Epidermal melanocyte (primary cell): ENCODE measurements at regions not wholly inside any gene's neighbourhood (a gene's known extent, or its start where the extent isn't known, plus 50 kb on each side); places are given as distances from the start of the nearest gene placed in this dataset.

Experiments used
- DNase-seq: peaks from one replicate; pipeline ENCODE4 v3.0.0; 2011; ENCODE audit warnings: low spot score; ENCODE audit not compliant: insufficient read length

DNA sequence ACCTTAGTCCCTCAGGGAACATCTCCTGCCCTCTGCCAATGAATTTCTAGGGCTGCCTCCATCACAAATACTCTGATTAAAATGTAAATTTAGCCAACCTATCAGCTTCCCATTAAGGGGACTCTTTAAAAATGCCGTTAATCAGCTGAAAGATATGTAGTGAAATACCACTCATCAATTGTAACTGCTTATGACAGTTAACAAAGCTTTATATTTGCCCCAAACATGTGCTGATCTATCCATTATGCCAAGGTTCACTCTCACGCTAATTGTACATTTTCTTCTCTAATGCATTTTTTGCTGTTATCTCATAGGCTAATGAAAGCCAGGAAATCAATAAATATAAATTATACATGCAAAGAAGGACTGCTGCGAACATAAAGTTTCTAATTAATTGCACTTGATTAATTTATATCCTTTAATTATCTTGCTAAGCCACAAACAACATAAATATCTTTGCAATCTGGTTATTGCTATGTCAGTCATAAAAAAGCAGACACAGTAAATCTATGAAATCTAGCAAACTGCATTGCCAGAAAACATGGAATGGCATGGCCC lies 601.4 kb upstream of the SALL1 start:
- no peak for DNase-seq

DNA sequence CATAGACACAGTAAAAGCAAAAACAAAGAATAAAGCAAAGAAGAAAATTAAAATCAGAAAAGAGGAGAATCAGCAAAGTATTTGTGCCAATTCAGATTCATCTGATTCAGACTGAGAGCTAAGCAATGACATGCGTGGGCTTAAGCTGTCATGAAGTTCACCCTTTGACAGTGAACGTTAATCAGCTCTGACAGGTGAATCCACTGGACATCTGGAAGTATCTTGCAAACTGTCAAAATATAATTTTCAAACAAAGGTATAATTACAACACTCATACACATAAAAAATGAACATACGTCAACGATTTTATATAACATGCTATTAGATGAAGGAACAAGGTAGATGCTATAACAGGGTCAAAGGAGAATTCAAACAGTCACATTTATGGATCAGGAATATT lies 596.3 kb upstream of the SALL1 start:
- DNase-seq, result no peak

DNA sequence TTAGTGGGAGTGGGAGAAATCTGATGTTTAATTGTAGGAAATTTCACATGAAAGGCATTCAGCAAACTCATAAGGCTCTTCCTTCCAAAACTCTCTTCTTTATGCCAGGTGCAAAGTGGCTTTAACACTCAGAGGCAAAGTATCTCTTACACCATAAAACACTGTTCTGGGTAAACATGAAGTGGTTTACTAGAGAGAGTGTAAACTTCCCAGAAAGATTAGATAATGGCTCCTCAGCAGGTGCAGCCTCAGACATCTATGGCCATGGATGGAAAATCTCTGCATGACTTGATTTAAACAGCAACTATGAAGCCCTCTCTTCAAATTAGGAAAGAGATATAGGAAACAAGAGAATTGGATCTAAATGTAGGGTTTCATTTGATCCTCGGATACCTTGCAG lies 583.1 kb upstream of the SALL1 start:
- no peak for DNase-seq

DNA sequence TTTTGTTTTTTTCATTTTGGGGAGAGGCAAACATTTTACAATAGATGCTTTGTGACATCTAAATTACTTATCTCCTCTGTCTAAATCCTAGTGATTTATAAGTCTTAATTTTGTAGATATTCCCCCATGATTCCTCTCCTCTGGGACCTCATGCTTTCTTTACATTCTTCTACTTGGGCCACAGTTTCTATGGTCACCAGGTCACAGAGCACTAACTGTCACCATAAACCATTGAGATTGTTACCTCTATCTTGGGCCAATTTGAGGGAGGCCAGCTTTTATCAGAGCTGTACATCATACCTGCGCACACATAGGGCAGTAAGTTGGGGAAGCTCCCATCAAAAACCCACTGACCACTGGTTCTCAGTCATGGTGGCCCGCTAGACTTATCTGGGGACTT lies 582.1 kb upstream of the SALL1 start:
- no peak for DNase-seq

DNA sequence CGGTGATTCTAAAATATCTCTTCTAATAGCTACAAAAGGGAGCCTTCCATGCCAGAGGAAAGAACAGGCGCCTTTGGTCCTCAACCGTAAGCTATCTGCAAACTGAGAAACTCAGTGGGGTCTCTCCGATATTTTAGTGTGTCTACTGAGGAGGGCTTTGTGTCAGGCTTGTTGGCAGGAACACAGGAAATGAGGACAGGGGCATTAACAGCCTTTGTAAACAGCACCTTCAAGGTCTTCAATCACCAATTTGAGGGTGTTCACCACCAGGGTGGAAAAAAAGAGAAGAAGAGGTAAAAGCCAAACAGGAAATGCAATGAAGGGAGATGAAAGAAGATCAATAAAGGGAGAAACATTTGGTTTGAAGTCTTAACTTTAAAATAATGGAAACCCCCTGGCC lies 580.1 kb upstream of the SALL1 start:
- DNase-seq, result no peak

DNA sequence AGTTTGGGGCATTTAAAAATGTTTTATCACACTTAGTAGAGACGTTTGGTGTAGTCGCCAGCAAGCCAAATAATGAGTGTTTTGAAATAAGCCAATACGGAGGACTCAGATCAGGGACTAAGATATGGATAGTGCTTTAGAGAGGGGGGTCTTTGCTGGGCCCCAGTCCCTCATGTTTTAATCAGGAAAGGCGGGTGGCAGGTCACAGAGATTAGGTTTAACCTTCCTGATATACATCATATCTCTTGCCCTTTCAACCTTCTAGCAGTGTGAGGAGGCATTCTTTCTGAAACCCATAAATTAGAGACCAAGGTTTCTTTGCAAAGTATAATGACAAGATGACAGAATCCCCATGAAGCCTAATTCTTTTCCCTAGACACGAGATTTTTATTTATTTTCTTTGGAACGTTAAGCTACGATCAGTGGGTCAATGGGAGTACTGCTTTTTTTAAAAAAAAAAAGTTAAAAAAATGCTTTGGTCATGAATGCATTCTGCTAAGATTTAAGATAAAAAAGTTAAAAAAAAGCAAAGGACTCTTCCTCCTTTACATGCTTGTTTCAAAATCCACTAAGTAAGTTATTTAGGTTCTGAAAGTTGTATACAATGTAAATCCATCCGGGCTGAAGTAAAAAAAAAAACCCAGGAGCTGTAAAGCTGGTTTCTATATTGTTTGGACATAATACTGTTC lies 572.1 kb upstream of the SALL1 start:
- DNase-seq, result no peak

DNA sequence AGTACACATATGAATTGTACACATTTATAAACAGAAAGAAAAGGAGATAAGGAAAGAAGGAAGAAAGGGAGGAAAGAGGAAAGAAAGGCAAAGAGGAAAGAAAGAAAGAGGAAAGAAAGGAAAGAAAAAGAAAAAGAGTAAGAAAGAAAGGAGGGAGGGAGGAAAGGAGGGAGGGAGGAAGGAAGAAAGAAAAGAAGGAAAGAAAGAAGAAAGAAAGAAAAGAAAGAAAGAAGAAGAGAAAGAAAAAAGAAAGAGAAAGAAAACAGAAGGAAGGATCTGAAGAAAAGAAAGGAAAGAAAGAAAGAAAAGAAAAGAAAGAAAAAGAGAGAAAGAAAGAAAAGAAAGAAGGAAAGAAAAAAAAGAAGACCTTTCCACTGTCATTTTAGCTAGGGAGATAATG lies 571.4 kb upstream of the SALL1 start:
- no peak for DNase-seq

DNA sequence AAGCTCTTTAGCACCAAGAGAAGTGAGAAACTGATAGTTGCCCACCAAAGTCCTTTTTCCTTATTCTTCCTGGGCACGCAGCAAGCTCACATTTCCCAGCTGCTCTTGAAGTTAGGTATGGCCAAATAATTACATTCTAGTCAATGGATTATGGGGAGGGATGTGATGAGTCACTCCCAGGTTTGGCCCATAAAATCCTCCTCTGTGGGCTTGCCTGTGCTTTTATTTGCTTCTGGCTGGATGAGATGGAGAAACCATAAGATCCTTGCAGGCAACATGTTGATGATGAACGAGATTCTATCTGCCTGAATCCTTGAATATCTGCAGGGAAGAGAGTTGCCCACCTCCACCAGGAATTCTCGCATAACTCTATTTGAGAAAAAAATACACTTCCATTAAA lies 568.3 kb upstream of the SALL1 start:
- no peak for DNase-seq

DNA sequence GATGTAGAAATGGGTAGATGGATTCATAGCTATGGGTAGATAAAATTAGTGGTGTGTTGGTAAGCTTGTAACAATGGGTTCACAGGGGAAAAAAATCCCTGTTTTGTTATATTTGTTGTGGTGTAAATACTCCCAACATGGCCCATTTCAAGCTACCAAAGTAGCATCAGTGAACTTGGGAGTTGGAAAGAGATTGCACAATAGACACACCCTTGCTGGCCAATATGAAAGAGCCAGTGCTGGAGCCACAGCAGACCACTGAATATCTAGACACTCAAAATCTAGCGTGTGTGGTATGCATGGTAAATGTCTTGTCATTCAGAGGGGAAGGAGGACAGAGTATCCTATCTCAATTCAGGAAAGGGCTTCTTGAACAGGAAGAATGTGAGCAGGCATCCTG lies 565.1 kb upstream of the SALL1 start:
- no peak for DNase-seq

DNA sequence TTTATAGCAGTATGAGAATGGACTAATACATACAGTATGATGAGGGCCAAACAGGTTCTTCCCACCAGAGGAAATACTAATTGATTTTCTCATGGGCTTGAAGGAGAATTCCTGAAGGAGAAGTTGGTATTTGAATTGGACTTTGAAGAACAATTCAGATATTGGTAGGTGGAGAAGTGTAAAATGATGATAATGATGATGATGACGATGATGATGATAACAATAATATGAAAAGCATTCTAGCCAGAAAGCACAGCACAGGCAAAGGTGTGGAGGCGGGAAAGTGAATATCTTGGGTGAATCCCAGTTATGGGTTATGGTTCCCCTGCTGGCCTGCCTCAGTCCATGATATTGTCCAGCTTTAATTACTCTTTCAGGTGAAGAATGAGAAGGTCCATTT lies 562.4 kb upstream of the SALL1 start:
- DNase-seq, result no peak

DNA sequence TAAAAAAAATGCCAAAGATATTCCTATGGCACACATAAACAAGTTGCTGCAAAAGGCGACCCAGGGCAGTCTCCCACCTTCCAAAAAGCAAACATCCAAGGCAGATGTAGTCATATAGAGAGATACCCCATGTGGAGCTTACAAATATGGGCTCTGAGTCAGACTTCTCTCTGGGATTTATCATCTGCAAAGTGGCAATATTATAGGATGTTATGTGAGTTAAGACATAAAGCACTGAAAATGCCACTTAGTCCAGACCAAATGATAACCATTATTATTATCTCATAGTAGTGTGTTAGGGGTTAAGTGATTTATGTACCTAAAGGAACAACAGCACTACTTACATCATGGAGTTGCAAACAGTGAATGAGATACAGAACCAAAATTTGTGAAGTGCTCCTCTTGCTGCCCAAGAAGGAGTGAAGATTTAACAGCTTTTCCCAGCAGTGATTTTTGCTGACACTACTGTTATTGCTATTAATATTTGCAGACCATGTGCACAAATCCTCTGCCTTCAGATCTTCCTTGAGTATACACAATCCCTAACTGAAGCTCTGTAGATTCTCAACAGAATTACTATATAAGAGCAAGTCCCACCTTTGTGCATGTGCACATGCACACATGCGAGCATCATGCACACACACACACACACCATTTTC lies 560.0 kb upstream of the SALL1 start:
- DNase-seq, result no peak

DNA sequence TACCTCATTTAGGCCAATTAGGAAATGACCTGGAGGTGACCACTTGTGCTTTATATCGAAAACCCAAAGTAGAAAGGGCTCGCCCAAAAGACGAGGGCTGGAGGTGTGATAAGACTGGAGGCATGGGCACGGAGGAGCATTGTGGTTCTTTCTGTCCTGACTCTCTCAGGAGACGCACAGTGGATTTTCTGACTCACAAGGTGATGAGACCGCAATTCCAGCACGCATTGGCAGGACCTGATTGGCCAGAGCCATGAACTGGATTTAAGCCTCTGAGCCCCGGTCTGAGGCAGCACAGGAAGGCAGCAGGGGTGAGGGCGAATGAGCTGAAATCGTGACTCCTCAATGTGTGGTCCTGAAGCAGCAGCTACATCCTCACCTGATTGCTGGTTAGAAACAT lies 559.1 kb upstream of the SALL1 start:
- DNase-seq, result no peak

DNA sequence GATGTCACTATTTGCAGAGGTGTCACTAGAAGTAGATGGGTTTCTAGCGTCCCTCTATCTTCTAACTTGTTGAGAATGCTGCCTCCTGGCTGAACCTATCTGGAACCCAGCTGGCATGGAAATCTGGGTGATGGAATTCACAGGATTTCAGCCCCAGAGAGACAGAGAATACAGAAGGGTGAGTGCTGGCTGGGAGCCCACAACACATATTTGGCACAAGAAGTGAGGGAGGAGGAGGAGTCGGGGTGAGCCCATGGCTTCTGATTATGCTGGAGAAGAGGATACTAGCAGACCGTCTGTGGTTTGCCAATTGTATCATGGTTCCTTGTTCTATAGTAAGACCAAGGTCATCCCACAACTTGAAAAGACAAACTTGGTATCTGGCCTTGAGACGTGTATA lies 557.8 kb upstream of the SALL1 start:
- no peak for DNase-seq

DNA sequence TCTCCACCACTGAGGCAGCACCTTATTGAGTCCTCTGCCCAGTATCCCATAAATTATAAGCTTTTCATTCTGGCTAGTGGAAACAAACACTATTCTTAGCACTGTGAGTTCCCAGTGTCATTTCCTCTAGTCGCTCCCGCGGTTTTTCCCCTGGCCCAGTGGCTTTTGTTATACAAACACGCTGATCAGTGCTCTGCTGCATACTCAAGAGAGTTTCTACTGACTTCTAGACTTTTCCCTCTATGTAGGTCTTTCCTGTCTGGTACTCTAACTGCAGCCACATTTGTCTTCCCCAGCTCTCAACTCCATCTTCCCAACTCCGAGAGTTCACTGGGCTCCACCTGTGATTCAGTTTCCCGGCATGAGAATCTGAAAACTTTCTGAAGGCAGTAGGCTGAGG lies 556.6 kb upstream of the SALL1 start:
- no peak for DNase-seq

DNA sequence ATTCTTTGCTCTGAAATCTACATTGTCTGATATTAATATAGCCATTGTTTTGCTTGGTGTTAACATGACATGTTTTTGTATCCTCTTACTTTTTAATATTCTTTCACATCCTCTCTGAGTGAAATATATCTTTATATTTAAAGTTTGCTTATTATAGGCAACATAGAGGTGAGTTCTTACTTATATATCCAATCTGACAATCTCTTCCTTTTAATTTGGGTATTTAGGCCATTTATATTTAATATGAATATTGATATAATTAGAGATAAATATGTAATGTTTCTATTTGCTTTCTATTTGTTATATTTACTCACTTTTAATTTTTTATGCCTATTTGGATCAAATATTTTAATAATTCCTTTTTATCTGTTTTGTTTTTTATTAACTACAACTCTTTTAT lies 554.1 kb upstream of the SALL1 start:
- no peak for DNase-seq

DNA sequence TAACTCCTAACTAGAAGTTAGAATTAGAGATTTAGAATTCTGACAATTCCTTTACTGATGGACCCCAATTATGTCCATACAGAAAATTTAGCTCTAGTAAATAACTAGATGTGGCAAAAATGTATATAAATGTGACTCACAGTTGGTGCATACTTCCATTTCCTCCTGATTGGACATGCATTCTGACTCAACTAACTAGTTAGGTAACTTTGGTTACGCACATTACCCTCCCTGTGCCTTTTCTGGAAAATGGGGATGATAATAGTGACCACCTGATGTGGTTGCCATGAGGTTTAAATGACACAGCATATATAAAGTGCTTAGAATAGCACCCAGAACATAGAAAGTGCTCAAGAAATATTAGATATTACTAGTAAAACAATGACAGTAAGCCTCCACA lies 550.0 kb upstream of the SALL1 start:
- no peak for DNase-seq

DNA sequence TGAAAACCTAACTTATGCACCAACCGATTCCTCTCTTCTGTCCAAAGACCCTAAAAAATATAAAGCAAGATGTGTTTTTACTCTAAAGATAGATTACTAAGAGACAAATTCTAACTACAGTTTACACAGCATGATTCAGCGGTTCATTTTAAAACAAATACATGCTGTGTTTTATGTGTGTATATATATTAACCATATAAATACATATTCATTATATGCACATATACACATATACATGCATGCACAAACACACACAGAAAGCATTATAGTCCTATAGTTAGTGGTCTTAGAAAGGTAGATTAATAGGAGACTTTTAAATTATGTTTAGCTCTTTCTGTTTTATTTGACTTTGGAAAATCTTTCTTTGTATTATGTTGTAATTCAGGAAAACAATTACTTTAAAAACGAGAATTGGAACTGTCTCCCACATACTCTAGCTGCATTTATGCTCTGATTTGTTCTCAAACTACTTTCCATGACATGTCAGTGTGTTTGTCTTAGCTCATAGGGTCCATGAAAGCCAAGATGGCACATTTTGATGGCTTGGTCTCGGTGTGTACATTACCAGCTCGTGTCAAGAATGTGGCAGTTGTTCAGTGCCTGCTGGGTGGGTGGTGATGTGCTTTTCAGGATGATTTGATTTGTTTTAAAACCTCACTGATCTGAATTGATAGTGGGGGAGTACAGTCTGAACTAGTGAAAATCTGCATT lies 548.8 kb upstream of the SALL1 start:
- no peak for DNase-seq

DNA sequence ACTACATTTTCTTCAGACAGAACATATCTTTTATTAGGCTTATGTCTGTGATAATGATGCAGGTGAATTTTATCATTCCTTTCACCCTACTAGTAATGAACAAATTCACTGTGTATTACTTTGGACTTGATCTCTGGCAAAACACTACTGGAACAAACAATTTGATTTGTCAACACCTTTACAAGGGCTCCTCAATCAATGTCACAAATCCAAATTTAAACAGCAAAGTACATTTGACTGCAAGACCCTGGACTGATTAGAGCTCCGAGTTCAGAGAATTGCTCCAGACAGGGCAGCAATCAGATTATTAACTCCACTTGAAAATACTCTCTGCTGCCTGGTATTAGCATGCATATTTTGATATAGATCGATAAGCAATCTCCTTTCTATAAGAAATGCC lies 547.6 kb upstream of the SALL1 start:
- no peak for DNase-seq

DNA sequence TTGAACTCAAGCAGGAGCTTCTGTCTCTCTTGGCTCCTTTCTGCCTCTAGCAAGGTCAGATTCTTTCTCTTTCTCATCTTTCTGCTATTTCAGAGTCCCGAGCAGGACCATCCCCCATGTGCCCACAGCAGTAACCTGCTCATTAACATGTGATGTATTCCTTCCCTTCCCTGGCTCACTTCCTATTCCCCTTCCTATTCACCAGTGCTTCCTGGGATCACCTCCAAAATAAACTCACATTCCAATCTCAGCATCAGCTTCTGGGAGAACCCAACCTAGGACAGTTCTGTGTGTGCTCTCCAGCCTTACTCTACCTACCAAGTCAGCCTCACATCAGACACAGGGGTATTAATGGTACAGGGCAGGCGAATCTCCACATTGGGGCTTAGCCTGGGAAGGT lies 546.4 kb upstream of the SALL1 start:
- DNase-seq, result no peak

DNA sequence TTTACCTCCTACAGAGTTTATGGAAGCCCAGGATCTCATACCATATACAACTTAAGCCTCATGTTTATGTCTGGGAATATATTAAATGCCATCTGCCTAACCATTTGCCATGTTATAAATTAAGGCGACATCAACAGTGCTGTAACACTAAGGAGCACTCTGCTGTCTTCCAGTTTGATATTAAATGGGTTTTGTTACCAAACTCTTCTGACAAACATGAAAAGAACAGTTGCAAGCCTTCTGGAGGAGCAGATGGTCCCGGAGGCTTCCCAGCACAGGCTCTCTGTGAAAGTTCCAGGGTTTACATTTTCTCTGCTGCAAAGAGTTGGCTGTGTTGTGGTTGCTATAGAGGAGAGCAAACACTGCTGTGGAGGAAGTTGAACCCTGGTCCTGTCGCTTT lies 545.3 kb upstream of the SALL1 start:
- DNase-seq, result no peak

DNA sequence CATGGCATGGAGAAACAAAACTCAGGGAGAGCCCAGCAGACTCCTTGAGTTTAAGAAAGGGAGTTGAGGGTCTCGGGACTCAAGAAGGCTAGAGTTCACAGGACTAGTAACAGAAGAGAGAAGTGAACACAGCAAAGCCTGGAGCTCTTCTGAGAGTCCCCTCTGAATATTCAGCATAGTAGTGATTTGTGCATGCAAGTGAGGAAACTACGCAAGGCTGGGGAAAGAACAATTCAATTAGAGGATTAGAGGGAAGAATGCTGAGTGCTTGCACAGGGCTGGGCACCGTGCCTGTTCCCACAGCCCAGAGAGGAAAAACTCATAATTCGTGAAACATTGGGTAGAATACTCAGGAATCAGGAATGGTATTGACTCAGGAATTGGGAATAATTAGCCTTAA lies 540.0 kb upstream of the SALL1 start:
- no peak for DNase-seq

DNA sequence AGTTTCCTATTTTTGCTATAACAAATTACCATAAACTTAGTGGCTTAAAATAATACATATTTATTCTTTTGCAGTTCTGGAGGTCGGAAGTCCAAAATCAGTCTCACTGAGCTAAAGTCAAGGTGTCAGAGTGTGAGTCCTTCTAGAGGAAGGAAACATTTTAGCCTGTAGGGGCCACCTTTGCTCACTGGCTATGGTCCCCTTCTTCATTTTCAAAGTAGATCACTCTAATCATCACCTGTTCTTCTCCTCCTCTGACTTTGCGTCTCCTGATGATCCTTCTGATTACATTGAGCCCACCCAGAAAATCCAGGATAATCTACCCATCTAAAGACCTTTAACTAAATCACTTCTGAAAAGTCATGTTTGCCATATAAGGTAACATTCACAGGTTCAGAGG lies 534.4 kb upstream of the SALL1 start:
- DNase-seq, result no peak

DNA sequence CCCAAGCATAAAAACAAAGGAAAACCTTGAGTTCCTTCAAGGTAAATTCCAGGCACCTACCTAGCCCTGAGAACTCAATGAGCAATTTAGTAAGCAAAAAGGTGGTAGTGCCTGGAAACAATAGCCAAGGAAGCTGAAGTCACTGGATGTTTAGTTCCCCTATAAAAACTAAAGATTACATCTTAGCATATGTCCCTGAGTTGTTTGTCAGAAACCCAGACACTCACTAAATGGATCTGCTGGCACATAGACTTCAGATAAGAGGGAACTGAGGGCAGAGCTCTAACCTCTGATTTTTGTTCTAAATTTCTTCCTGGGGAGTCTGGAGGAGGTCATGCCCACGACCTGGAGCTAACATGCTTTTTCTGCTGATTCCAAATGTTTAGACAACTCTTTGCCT lies 532.8 kb upstream of the SALL1 start:
- no peak for DNase-seq
